SHP77 treated with DMSO at 0.1 percent for 48 hours (cell line): ENCODE measurements at regions not wholly inside any gene's neighbourhood (a gene's known extent, or its start where the extent isn't known, plus 50 kb on each side); places are given as distances from the start of the nearest gene placed in this dataset.
A peak's percentile ranks its signal among the peaks of the same experiment; 100 is the strongest.
"Not testable (repeated sequence)": the region's sequence is repeated elsewhere in the genome, so short reads cannot be mapped to it uniquely, and the experiment has no call there.

Experiments used
- DNase-seq: peaks from one replicate; lab custom pipeline; 2025; lab: John Stamatoyannopoulos, UW

DNA sequence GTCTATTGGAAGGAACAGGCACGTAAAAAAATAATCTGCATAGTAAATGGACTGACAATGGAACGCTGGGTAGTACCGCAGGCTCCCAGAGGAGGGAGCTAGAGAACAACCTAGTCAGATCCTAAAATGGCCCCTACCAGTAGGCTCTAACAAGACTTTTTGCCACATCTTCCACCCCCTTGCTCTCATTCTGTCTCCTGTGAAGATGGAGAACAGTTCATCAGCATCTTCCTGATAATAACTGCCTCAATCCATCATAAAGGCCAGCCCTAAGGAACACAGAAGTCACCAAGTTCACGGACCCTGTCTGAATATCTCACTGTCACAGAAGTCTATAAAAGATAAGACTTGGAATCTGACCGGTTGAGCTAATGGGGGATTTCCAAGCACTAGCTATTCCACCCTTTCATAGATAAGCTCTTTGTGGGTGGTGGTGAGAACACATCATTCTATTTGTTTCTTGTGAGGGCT, 133.4 kb downstream of the SLC1A3 start:
- DNase-seq = peak; percentile 70

DNA sequence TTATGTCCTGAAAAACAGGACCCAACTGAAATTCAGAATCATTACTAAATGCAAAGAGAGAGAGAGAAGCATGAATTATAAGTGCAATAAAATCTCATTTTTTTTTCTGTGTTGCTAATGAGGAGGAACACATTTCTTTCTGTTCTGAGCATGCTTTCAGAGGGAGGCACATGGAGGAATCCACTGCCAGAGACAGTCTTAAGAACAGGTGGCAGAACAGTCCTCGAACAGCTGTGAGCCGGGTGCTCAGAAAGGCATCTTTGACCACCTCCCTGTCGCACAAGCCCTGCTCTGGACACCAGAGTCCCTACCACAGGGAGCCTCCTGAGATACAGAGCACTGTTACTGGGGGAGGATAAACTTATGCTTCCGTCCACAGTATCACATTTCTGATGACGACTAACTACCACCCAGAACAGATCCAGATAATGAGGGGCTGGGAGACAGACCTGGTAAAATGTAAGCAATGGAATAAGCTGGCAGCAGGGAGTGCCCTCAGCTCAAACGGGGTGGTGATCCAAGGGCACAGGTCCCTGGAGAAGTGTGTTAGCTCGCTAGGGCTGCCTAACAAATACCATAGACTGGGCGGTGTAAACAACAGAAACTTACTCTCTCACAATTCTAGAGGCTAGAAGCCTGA, 134.0 kb downstream of the SLC1A3 start:
- DNase-seq = no peak

- DNase-seq = no peak
These were observed 134.7 kb downstream of the SLC1A3 start for GRCh38 chr5:36741128-36741527.

- peak; percentile 82 for DNase-seq
These were observed 132.4 kb upstream of the NIPBL start for GRCh38 chr5:36743891-36744772.

DNA sequence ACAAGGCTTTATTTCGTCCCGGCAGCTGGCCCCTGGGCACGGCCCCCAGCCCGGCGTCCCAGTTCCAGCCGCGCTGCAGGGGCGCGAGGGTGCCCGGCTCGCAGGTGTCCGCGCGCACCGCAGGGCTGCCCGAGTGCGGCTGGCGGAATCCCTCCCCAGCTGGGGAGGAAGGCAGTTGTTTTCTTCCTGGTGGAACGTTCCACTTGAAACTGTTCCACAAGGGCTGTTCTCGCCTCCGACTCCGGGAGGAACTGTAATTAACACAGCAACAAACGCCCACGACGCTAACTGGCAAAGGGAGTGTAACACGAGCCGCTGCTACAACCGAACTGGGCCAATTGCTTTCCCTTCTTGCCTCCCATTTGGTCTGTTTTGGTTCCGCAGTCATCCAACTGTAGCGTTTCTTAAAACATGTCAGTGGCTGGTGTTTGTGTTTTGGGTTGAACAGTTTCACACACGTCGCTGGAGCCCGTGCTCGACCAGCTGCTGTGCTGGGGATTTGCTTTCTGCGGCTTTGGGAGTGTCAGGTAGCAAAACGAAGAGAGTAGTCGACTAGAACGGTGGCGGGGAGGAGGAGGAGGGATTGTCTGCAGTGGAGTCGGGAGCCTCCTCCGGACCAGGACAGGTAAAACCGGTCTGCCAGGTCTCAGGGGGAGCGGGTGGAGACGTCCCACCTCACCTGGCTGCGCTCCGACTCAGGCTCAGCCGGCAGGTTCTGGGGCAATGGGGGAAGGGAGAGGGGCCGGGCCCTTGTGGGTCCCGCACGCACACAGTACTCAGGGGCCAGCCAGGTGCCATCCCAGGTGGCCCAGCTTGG, 131.6 kb upstream of the NIPBL start:
- DNase-seq = no peak

- DNase-seq = not testable (repeated sequence)
These were observed 128.8 kb upstream of the NIPBL start for GRCh38 chr5:36747794-36748193.

GRCh38 chr5:36751886-36752285, 124.7 kb upstream of the NIPBL start:
- no peak for DNase-seq

DNA sequence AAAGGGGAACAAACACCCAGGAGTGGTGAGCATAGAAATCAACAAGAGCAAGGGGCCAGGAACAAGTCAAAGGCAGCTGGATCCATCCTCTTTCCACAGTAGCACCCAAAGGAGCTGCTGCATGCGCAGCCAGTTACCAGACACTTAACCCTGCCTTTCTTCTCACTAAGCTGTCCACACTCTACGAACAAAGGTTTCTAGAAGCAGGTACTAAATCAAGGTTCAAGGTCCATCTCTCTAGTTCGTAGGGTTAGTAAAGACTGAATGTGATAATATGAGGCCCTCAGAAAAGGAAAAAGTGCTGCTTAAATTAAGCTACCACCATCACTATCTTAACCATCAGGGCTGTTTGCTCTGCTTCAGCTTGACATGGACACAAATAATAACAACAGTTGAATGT, 121.2 kb upstream of the NIPBL start:
- DNase-seq = no peak

DNA sequence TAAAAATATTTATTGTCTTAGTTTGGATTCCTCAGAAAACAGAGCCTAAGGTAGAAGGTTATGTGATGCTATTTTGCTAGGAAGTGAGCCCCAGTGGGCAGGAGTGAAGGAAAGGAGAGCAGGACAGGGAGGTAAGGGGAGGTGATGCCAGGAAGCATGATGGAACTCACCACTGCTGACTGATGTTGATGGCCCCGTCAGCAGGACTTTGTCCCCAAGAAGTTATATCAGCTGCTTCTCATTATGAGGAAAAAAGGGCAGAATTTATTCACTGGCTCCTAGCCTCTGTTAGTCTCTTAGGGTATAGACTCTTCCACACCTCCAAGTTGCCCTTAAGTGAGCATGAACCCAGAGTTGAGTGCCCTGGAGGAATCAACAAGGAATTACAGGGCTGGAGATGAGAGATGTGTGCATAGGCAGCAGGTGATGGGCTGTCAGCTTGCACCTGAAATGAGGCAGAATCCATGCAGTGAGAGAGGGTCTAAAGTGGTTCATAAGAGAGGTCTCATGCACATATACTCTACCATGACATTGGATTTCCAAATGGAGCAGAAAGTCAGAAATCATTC, 120.6 kb upstream of the NIPBL start:
- no peak for DNase-seq

DNA sequence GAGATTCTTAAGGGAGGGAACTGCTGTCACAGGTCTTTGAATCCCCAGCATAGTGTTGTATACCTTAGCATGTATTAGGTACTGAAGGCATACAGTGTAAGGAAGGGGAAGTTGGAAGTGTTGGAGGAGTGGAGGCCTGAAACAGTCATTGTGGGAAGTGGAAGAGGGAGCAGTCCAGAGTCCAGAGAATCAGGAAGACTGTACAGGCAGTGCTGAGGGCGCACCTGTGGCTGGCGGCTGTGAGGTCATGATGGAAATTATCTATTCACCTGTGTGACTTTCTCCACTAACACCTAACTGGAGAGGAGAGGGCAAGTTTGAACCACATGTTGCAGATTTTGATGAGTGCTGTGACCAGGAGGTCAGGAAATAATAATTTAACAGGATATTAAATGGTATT, 119.7 kb upstream of the NIPBL start:
- no peak for DNase-seq

DNA sequence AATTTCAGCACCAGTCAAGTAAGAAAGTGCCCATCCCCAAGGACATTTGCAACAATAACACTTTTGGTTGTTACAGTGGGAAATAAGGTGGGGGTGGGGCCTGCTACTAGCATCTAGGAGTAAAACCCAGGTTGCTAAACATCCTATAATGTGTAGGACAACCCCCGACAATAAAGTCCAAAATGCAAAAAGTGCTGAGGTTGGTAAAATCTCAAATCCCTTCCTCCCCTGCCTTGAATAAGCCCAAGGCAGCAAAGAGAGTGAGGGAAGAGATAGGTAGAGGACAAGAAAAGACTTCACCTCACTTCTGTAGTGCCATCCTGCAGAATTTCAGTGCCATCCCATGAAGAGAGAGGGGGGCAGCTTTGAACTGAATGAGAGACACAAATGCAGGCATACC, 117.5 kb upstream of the NIPBL start:
- no peak for DNase-seq

DNA sequence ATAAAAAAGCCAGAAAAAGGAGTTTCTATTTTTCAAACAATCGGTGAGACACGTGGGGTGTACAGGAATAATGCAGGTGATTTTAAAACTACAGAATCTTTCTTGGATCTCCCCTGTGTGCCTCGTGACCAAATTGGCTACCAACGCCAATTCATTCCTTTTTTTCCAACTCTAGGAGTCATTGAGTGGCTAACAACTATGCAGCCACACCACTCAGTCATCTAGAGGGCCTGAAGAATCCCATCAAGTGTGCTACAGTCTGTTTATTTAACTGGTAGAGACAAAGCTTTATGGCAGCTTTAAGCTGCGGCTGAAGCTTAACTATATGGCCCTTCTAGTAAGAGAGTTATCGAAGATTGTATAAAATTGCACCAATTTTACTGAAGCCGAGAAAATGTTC, 113.1 kb upstream of the NIPBL start:
- DNase-seq = no peak

DNA sequence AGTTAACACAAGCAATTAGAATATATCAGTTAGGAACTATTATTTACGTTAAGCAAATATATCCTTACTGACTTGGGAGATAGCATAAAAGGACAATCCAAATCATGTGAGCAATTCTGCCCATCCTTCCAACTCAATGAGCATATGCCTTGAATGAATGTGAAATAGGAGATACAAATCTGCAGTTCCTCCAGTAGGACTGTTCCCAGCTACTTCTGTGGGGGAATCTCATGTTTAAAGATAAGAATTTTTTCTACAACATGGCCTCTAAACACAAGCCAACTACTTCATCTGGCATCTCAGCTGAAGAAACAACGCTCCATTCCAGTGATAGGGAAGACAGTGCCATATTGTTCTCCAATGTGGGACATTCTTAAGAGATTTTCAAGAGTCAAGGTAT, 110.7 kb upstream of the NIPBL start:
- no peak for DNase-seq

GRCh38 chr5:36766981-36767380, 109.6 kb upstream of the NIPBL start:
- DNase-seq = no peak

DNA sequence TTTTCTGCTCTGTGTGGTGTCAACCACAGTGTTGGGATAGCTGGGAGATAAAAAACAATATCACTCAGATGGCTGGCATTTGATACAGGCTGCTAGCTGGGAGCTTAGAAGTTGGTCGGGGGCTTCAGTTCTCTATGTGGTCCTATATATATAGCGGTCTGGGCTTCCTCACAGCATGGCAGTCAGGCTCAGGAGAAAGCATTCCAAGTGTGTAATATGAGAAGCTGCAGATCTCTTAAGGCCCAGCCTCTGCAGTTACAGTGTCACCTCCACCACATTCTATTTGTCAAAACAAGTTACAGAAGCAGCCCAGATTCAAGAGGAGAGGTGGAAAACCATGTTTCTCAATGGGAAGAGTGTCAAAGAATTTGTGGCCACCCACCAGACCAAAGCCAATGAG, 108.1 kb upstream of the NIPBL start:
- no peak for DNase-seq

- DNase-seq = no peak
These were observed 107.3 kb upstream of the NIPBL start for GRCh38 chr5:36769129-36769770.

GRCh38 chr5:36770125-36770524, 106.4 kb upstream of the NIPBL start:
- DNase-seq = no peak

- DNase-seq = no peak
These were observed 104.1 kb upstream of the NIPBL start for GRCh38 chr5:36772276-36773140.

DNA sequence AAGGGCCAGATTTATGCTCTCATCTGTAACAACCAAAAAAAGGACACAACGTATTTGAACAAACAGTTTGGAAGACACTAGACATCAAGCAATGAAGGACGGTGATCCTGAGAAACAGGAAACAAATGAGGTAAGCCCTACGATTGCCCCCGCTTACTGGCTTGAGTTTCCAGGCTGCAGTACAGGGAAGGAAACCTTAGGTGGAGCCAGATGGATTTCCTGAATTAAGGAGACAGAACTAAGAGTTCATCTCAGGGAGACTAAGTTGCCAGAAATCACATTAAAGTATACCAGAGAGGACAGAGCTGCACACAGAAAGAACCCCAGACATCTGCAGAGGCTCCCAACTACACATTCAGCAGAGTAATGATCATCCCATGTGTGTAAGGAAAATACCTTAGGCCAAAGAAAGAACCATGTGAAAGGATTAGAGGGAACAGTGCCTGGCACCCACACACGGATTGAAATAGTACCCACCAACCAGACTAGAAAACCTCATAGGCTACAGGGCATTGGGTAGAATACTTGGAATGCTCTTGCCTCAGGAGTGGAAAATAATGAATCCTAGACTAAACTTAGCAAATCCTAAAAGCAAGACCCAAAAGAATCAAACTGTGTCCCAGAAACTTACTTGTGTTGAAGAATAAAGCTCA, 99.3 kb upstream of the NIPBL start:
- DNase-seq = peak; percentile 8

DNA sequence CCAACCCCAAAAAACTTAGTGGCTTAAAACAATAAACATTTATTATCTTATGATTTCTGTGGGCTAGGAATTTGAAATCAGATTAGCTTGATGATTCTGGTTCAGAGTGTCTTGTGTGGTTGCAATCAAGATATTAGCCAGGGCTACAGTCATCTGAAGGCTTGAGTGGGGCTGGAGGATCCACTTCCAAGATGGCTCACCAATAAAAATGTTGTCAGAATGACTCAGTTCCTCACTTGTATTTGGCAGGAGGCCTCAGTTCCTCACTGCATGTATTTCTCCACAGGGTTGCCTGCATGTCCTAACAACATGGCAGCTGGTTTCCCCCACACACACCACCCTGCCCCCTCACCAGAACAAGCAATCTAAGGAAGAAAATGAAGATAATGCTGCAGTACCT, 98.2 kb upstream of the NIPBL start:
- DNase-seq = no peak
